ENCODE measurements at regions not wholly inside any gene's neighbourhood (a gene's known extent, or its start where the extent isn't known, plus 50 kb on each side); places are given as distances from the start of the nearest gene placed in this dataset.

GRCh38 chr18:77365667-77366066 is 116.0 kb downstream of the GALR1 start:
- TF ChIP-seq CTCF (conservative IDR thresholded peaks at IDR 0.05 in 1 of 2, IDR thresholded peaks at IDR 0.05 in 1 of 2; ENCODE audit: low read depth in 1 of 2, low read length in 2 of 2) = no peak
- TF ChIP-seq EZH2 (IDR thresholded peaks at IDR 0.05; ENCODE audit: low read length, missing control alignments) = no peak

Measured in fibroblast of lung (primary cell).